NB4 (cell line): ENCODE measurements at regions not wholly inside any gene's neighbourhood (a gene's known extent, or its start where the extent isn't known, plus 50 kb on each side); places are given as distances from the start of the nearest gene placed in this dataset.

Experiments
- CTCF ChIP-seq: IDR thresholded peaks from one replicate; pipeline ENCODE4 v1.5.1; 2012; ENCODE audit warnings: low read depth, low read length
- POLR2A ChIP-seq: IDR thresholded peaks from 2 replicates; pipeline ENCODE4 v1.6.1; 2011; ENCODE audit warnings: mild to moderate bottlenecking; ENCODE audit not compliant: insufficient read length; ENCODE audit errors: extremely low read depth
- TF ChIP-seq, protein P1 (sequence below): IDR thresholded peaks from 2 replicates; pipeline ENCODE4 v1.6.1; 2011; ENCODE audit warnings: low read depth, low read length

DNA sequence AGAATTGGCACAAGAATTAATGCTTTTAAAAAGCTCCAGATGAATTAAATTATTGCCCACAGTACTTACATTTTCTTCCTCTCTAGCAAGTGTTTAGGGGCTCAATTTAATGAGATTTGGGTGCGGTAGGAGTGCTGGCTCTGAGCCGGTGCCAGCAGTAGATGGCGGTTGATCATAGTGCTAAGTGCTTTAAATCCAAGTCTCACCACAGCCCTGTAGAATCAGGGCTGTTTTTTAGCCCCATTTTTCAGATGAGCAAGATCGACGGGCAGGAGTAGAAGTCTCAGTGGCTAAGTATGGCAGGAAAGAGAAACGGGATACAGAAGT is 136.9 kb upstream of the SALL4 start:
- TF ChIP-seq POLR2A (no peak), CTCF (no peak)
- TF ChIP-seq, protein P1, sequence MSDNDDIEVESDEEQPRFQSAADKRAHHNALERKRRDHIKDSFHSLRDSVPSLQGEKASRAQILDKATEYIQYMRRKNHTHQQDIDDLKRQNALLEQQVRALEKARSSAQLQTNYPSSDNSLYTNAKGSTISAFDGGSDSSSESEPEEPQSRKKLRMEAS = no peak
